Colonic mucosa (tissue), 4 donors: ENCODE measurements at regions not wholly inside any gene's neighbourhood (a gene's known extent, or its start where the extent isn't known, plus 50 kb on each side); places are given as distances from the start of the nearest gene placed in this dataset.

Experiments used
- DNase-seq: peaks from one replicate; pipeline ENCODE4 v3.0.0-alpha.2; 2020
- H3K27ac ChIP-seq: fragments of 200-600 bp; one replicate; pipeline ENCODE4 v1.8.0; 2021
- H3K27me3 ChIP-seq: fragments of 200-600 bp; one replicate; pipeline ENCODE4 v1.8.0; 2021
- H3K36me3 ChIP-seq: fragments of 200-600 bp; one replicate; pipeline ENCODE4 v1.8.0; 2021
- H3K4me1 ChIP-seq: fragments of 200-600 bp; one replicate; pipeline ENCODE4 v1.8.0; 2021; ENCODE audit warnings: mild to moderate bottlenecking
- H3K4me3 ChIP-seq: fragments of 200-600 bp; one replicate; pipeline ENCODE4 v1.8.0; 2021
- H3K9ac ChIP-seq, 2 donors: one replicate each; pipeline ENCODE4 v1.7.0; 2013; ENCODE audit warnings: control low read depth in 2 of 2, low read depth in 2 of 2, low read length in 2 of 2
- H3K9me3 ChIP-seq: fragments of 200-600 bp; one replicate; pipeline ENCODE4 v1.8.0; 2021
- intact Hi-C: fragments of 100-400 bp; cut with DNase I; formaldehyde crosslinking; loops from one replicate; pipeline ENCODE4 v1.14.1; 2022
- TF ChIP-seq, protein P1 (sequence below): fragments of 200-600 bp; IDR thresholded peaks from one replicate; pipeline ENCODE4 v1.8.0; 2022; ENCODE audit warnings: antibody characterized with exemption, mild to moderate bottlenecking
- donor health status: healthy.
- donor health status: DM: no; HTN: no; CAD: no.
- donor health status: DM: no; HTN: no; CAD: no.

- TF ChIP-seq, protein P1, sequence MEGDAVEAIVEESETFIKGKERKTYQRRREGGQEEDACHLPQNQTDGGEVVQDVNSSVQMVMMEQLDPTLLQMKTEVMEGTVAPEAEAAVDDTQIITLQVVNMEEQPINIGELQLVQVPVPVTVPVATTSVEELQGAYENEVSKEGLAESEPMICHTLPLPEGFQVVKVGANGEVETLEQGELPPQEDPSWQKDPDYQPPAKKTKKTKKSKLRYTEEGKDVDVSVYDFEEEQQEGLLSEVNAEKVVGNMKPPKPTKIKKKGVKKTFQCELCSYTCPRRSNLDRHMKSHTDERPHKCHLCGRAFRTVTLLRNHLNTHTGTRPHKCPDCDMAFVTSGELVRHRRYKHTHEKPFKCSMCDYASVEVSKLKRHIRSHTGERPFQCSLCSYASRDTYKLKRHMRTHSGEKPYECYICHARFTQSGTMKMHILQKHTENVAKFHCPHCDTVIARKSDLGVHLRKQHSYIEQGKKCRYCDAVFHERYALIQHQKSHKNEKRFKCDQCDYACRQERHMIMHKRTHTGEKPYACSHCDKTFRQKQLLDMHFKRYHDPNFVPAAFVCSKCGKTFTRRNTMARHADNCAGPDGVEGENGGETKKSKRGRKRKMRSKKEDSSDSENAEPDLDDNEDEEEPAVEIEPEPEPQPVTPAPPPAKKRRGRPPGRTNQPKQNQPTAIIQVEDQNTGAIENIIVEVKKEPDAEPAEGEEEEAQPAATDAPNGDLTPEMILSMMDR, result no peak
- H3K9me3 ChIP-seq, result no peaks in the 10 kb centered on the region
- no peak for DNase-seq
- H3K36me3 ChIP-seq, result no peaks in the 10 kb centered on the region
- no peaks in the 10 kb centered on the region for H3K4me1 ChIP-seq
- intact Hi-C loops, result no loop called here
- H3K9ac ChIP-seq, result no peak overlapping the region
- no peak overlapping the region for H3K27ac ChIP-seq
- no peaks in the 10 kb centered on the region for H3K27me3 ChIP-seq
- no peak overlapping the region for H3K4me3 ChIP-seq
Measured at GRCh38 chr16:86774931-86775330, 196.6 kb downstream of the FOXL1 start.

DNA sequence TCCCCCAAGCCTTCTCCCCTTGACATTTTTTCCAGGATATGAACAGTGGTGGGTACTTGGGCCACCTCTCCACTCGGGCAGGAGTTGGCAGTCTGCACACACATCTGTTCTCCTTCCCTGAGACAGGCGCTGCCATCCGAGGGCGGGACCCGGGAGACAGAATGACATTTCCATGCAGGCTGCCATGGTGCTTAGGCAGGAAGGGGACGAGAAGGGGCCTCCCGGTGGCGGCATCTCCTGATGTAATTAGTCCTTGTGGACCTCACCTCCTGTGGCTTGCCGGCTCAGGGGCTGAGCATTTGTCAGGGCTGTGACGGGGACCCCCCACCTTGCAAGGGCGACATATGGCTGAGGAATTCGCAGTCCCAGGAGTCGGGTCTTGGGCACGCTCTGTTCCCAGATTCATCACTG is 197.2 kb downstream of the FOXL1 start:
- TF ChIP-seq, protein P1, result no peak
- H3K27me3 ChIP-seq, result no peaks in the 10 kb centered on the region
- H3K9me3 ChIP-seq, result no peaks in the 10 kb centered on the region
- H3K4me1 ChIP-seq, result no peaks in the 10 kb centered on the region
- H3K9ac ChIP-seq, result no peak overlapping the region
- H3K36me3 ChIP-seq, result no peaks in the 10 kb centered on the region
- DNase-seq, result no peak
- H3K27ac ChIP-seq, result no peak overlapping the region
- intact Hi-C loops, result no loop called here
- no peak overlapping the region for H3K4me3 ChIP-seq

GRCh38 chr16:86777381-86777946 is 199.1 kb downstream of the FOXL1 start:
- intact Hi-C loops, result no loop called here
- TF ChIP-seq, protein P1, result no peak
- no peak for DNase-seq
- H3K4me3 ChIP-seq, result no peak overlapping the region
- H3K9ac ChIP-seq, result no peak overlapping the region
- H3K9me3 ChIP-seq, result no peaks in the 10 kb centered on the region
- no peaks in the 10 kb centered on the region for H3K4me1 ChIP-seq
- no peaks in the 10 kb centered on the region for H3K36me3 ChIP-seq
- no peaks in the 10 kb centered on the region for H3K27me3 ChIP-seq
- no peak overlapping the region for H3K27ac ChIP-seq

DNA sequence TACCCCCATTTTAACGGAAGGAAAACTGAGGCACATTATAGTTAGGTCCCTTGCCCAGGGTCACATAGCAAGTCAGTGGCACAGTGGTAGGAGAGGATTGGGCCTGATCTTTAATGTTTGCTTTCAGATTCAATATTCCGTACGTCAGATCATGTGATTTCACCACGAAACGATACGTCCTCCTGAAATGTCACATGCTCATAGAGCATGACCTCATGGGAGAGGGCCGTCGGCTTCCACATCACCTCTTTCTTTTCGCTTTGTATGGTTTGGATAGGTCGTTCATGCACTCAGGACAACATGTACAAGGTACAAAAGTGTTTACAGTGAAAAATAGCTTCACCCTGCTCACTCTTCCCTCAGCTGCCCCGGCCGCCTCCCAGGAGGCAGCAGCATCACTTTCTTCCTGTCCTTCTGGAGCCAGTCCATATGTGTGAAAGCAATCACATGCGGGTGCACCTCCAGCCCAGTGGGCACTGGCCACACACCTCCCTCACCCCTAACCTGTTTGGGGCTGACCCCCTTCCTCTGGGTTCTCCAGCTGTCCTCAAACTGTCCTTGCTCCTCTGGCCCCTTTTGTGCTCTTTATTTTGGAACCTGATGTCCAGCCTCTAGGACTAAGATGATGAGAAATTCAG is 199.9 kb downstream of the FOXL1 start:
- H3K9ac ChIP-seq, result no peak overlapping the region
- H3K27me3 ChIP-seq, result no peaks in the 10 kb centered on the region
- intact Hi-C loops, result no loop called here

GRCh38 chr16:86778978-86779377 is 200.6 kb downstream of the FOXL1 start:
- DNase-seq, result no peak
- Histone ChIP-seq H3K27ac (no peak overlapping the region), H3K27me3 (no peaks in the 10 kb centered on the region), H3K9me3 (no peaks in the 10 kb centered on the region), H3K36me3 (no peaks in the 10 kb centered on the region), H3K9ac (no peak overlapping the region), H3K4me1 (no peaks in the 10 kb centered on the region), H3K4me3 (no peak overlapping the region)
- TF ChIP-seq, protein P1, result no peak
- intact Hi-C loops, result no loop called here

More for the DNA sequence above, 199.9 kb downstream of the FOXL1 start:
- Histone ChIP-seq H3K27ac (no peak overlapping the region), H3K36me3 (no peaks in the 10 kb centered on the region), H3K9me3 (no peaks in the 10 kb centered on the region), H3K4me3 (no peak overlapping the region), H3K4me1 (no peaks in the 10 kb centered on the region)
- TF ChIP-seq, protein P1, result no peak
- no peak for DNase-seq
